MV-4-11 (cell line): ENCODE measurements at regions not wholly inside any gene's neighbourhood (a gene's known extent, or its start where the extent isn't known, plus 50 kb on each side); places are given as distances from the start of the nearest gene placed in this dataset.
"Not testable (repeated sequence)": the region's sequence is repeated elsewhere in the genome, so short reads cannot be mapped to it uniquely, and the experiment has no call there.

Source experiments
- DNase-seq: peaks from one replicate; lab custom pipeline; 2025; lab: John Stamatoyannopoulos, UW

GRCh38 chr13:85212692-85213091 lies 586.5 kb downstream of the SLITRK6 start:
- DNase-seq, result no peak

- no peak for DNase-seq
Observed at GRCh38 chr13:85204668-85205344, 594.4 kb downstream of the SLITRK6 start.

- peak; percentile 98 for DNase-seq
Observed at GRCh38 chr13:85197431-85197830, 601.8 kb downstream of the SLITRK6 start.

- DNase-seq, result no peak
Observed at GRCh38 chr13:85194482-85194881, 604.7 kb downstream of the SLITRK6 start.

- DNase-seq, result no peak
Observed at GRCh38 chr13:85191996-85192718, 607.1 kb downstream of the SLITRK6 start.

- no peak for DNase-seq
Observed at GRCh38 chr13:85186356-85187045, 612.7 kb downstream of the SLITRK6 start.

GRCh38 chr13:85174291-85174690 lies 624.9 kb downstream of the SLITRK6 start:
- no peak for DNase-seq

GRCh38 chr13:85170372-85170771 lies 628.8 kb downstream of the SLITRK6 start:
- no peak for DNase-seq

- no peak for DNase-seq
Observed at GRCh38 chr13:85166891-85167290, 632.3 kb downstream of the SLITRK6 start.

- DNase-seq, result no peak
Observed at GRCh38 chr13:85163063-85163462, 636.2 kb downstream of the SLITRK6 start.

- no peak for DNase-seq
Observed at GRCh38 chr13:85148009-85148408, 651.2 kb downstream of the SLITRK6 start.

- no peak for DNase-seq
Observed at GRCh38 chr13:85142351-85142927, 656.8 kb downstream of the SLITRK6 start.

GRCh38 chr13:85141401-85141800 lies 657.8 kb downstream of the SLITRK6 start:
- DNase-seq, result no peak

- no peak for DNase-seq
Observed at GRCh38 chr13:85140192-85140591, 659.0 kb downstream of the SLITRK6 start.

- DNase-seq, result no peak
Observed at GRCh38 chr13:85137516-85137915, 661.7 kb downstream of the SLITRK6 start.

GRCh38 chr13:85132986-85133385 lies 666.2 kb downstream of the SLITRK6 start:
- DNase-seq, result no peak

- DNase-seq, result not testable (repeated sequence)
Observed at GRCh38 chr13:85123501-85123900, 675.7 kb downstream of the SLITRK6 start.

- DNase-seq, result no peak
Observed at GRCh38 chr13:85108356-85108755, 690.9 kb downstream of the SLITRK6 start.

GRCh38 chr13:85099245-85099644 lies 700.0 kb downstream of the SLITRK6 start:
- DNase-seq, result no peak

GRCh38 chr13:85095418-85096272 lies 703.6 kb downstream of the SLITRK6 start:
- DNase-seq, result no peak

- DNase-seq, result no peak
Observed at GRCh38 chr13:85093808-85094207, 705.4 kb downstream of the SLITRK6 start.
